ENCODE measurements at regions not wholly inside any gene's neighbourhood (a gene's known extent, or its start where the extent isn't known, plus 50 kb on each side); places are given as distances from the start of the nearest gene placed in this dataset.

DNA sequence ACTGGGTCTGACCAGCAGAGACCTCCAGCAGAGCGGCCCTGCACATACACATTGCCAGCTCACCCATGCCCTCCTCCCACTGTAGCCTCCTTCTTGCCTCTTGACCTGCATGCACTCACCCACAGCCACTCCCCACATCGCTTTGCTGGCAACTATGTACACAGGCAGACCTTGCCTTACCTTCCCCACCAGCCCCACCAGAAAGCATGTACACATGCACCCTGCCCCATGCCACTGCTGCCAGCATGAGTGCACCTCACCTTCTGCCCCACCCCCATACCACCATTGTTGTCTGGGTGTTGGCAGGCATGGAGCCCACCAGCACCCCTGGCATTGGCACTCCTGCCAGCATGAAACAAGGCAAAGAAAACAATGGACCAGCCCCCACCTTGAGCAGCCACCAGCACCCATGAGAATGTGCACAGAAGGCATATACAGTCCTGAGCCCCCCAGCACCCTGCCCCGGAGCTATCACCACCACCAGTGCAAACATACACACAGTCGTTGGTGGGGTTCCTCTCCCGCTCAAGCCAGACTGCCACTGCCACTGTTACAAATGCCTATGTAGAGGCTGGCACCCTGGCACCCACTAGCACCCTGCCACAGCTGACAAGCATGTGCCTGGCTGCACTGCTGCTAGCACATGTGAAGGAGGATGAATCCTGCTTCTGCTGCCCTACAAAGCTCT is 171.4 kb upstream of the NR4A3 start:
- no peak overlapping the region for H3K27ac ChIP-seq (ENCODE audit: low read depth, low read length, poor library complexity, severe bottlenecking)
- TF ChIP-seq EZH2 (IDR thresholded peaks at IDR 0.05; ENCODE audit: borderline replicate concordance, low read depth, low read length, poor library complexity, severe bottlenecking): no peak
- TF ChIP-seq, protein P1, sequence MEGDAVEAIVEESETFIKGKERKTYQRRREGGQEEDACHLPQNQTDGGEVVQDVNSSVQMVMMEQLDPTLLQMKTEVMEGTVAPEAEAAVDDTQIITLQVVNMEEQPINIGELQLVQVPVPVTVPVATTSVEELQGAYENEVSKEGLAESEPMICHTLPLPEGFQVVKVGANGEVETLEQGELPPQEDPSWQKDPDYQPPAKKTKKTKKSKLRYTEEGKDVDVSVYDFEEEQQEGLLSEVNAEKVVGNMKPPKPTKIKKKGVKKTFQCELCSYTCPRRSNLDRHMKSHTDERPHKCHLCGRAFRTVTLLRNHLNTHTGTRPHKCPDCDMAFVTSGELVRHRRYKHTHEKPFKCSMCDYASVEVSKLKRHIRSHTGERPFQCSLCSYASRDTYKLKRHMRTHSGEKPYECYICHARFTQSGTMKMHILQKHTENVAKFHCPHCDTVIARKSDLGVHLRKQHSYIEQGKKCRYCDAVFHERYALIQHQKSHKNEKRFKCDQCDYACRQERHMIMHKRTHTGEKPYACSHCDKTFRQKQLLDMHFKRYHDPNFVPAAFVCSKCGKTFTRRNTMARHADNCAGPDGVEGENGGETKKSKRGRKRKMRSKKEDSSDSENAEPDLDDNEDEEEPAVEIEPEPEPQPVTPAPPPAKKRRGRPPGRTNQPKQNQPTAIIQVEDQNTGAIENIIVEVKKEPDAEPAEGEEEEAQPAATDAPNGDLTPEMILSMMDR (conservative IDR thresholded peaks at IDR 0.05; ENCODE audit: low read depth, low read length): no peak
- H3K4me3 ChIP-seq (ENCODE audit: low read depth, low read length, poor library complexity, severe bottlenecking): no peak overlapping the region
- no TSS peak for BruUV-seq (replicated peaks)
- H3K4me1 ChIP-seq (ENCODE audit: insufficient read depth, low read length, poor library complexity, severe bottlenecking): no peaks in the 10 kb centered on the region
- intact Hi-C loops (cut with micrococcal nuclease; ENCODE audit: unreplicated experiment): no loop called here
- no peaks in the 10 kb centered on the region for H3K9me3 ChIP-seq (ENCODE audit: low read depth, low read length, poor library complexity, severe bottlenecking)
- ChIA-PET CTCF (no interaction called here), POLR2A (ENCODE audit: low non-redundant PET) (no interaction called here)
- DNase-seq (ENCODE audit: low spot score): no peak
- H3K27me3 ChIP-seq (replicated peaks; ENCODE audit: insufficient read depth, low read depth, low read length, poor library complexity): no peaks in the 10 kb centered on the region
- H3K36me3 ChIP-seq (ENCODE audit: insufficient read depth, low read length, poor library complexity, severe bottlenecking): no peaks in the 10 kb centered on the region

DNA sequence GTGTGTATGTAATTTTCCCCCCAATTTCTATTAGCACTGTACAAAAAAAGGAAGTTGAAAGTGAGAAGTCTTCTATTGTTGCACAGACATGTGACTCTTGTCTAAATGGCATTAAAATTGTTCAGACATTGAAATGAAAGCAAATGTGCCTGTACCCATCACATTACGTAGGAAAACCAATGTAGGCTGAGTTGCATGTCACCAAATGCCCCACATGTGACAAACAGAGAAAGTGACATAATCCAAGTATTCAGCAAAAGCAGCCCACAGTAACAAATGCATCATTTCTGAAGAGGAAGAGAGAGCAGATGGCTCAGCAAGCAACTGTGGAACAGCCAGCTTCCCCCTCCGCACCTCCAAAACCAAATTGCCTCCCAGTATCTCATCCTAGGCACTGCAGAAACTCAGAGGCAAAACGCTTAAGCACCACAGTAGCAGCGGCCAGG is 161.5 kb upstream of the NR4A3 start:
- BruUV-seq (replicated peaks): no TSS peak
- TF ChIP-seq, protein P1 (conservative IDR thresholded peaks at IDR 0.05; ENCODE audit: low read depth, low read length): no peak
- TF ChIP-seq EZH2 (IDR thresholded peaks at IDR 0.05; ENCODE audit: borderline replicate concordance, low read depth, low read length, poor library complexity, severe bottlenecking): no peak
- Histone ChIP-seq H3K4me1 (ENCODE audit: insufficient read depth, low read length, poor library complexity, severe bottlenecking) (no peaks in the 10 kb centered on the region), H3K9me3 (ENCODE audit: low read depth, low read length, poor library complexity, severe bottlenecking) (no peaks in the 10 kb centered on the region), H3K27ac (ENCODE audit: low read depth, low read length, poor library complexity, severe bottlenecking) (no peak overlapping the region), H3K27me3 (replicated peaks; ENCODE audit: insufficient read depth, low read depth, low read length, poor library complexity) (no peaks in the 10 kb centered on the region), H3K36me3 (ENCODE audit: insufficient read depth, low read length, poor library complexity, severe bottlenecking) (no peaks in the 10 kb centered on the region), H3K4me3 (ENCODE audit: low read depth, low read length, poor library complexity, severe bottlenecking) (no peak overlapping the region)
- DNase-seq (ENCODE audit: low spot score): no peak
- ChIA-PET CTCF (no interaction called here), POLR2A (ENCODE audit: low non-redundant PET) (no interaction called here)
- intact Hi-C loops (cut with micrococcal nuclease; ENCODE audit: unreplicated experiment): no loop called here

DNA sequence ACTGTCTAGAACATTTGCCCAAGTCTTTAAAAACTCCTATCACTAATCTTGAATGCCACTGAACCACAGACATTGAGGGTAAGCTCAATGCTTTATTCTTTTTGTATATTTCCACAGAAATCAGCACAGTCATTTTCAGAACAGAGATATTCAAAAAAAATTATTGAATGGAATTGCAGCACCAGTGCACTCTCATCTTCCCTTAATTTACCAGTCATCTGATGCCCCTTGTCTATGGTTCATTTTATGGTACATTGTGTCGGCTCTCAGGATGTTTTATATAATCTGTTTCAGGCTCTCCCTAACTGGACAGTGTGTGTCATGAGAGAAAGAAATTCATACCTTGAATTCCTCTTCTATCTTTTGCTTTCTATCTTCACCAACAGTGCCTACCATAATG is 158.4 kb upstream of the NR4A3 start:
- CTCF ChIA-PET: no interaction called here
- BruUV-seq (replicated peaks): no TSS peak

DNA sequence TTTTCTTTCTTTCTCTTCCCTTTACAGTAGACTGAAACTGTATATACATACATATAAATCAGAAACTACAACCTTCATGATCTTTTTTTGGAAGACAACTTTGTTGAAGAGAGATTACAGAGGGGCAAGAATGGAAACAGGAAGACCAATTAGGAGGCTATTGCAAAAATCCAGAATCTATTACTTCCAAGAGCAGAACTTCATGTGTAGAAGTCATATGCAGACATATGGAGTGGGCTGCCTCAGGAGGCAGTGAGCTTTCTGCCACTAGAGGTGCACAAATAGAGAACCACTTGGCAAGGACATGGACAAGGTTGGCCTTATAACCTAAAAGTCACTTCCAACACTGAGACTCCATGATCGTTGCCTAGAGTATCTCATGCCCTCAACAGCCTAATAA is 157.8 kb upstream of the NR4A3 start:
- no peaks in the 10 kb centered on the region for H3K36me3 ChIP-seq (ENCODE audit: insufficient read depth, low read length, poor library complexity, severe bottlenecking)
- DNase-seq (ENCODE audit: low spot score): no peak
- ChIA-PET CTCF (no interaction called here), POLR2A (ENCODE audit: low non-redundant PET) (no interaction called here)
- TF ChIP-seq, protein P1 (conservative IDR thresholded peaks at IDR 0.05; ENCODE audit: low read depth, low read length): 0 out of 2 replicates have a peak, but pooled peaks have one; percentile 19
- TF ChIP-seq EZH2 (IDR thresholded peaks at IDR 0.05; ENCODE audit: borderline replicate concordance, low read depth, low read length, poor library complexity, severe bottlenecking): no peak
- H3K27ac ChIP-seq (ENCODE audit: low read depth, low read length, poor library complexity, severe bottlenecking): no peak overlapping the region
- intact Hi-C loops (cut with micrococcal nuclease; ENCODE audit: unreplicated experiment): no loop called here
- no peak overlapping the region for H3K4me3 ChIP-seq (ENCODE audit: low read depth, low read length, poor library complexity, severe bottlenecking)
- H3K4me1 ChIP-seq (ENCODE audit: insufficient read depth, low read length, poor library complexity, severe bottlenecking): no peaks in the 10 kb centered on the region
- no peaks in the 10 kb centered on the region for H3K27me3 ChIP-seq (replicated peaks; ENCODE audit: insufficient read depth, low read depth, low read length, poor library complexity)
- no TSS peak for BruUV-seq (replicated peaks)
- H3K9me3 ChIP-seq (ENCODE audit: low read depth, low read length, poor library complexity, severe bottlenecking): no peaks in the 10 kb centered on the region

More for the DNA sequence above, 158.4 kb upstream of the NR4A3 start:
- Histone ChIP-seq H3K4me3 (ENCODE audit: low read depth, low read length, poor library complexity, severe bottlenecking) (no peak overlapping the region), H3K27me3 (replicated peaks; ENCODE audit: insufficient read depth, low read depth, low read length, poor library complexity) (no peaks in the 10 kb centered on the region), H3K36me3 (ENCODE audit: insufficient read depth, low read length, poor library complexity, severe bottlenecking) (no peaks in the 10 kb centered on the region), H3K4me1 (ENCODE audit: insufficient read depth, low read length, poor library complexity, severe bottlenecking) (no peaks in the 10 kb centered on the region), H3K27ac (ENCODE audit: low read depth, low read length, poor library complexity, severe bottlenecking) (no peak overlapping the region), H3K9me3 (ENCODE audit: low read depth, low read length, poor library complexity, severe bottlenecking) (no peaks in the 10 kb centered on the region)
- POLR2A ChIA-PET (ENCODE audit: low non-redundant PET): no interaction called here
- TF ChIP-seq EZH2 (IDR thresholded peaks at IDR 0.05; ENCODE audit: borderline replicate concordance, low read depth, low read length, poor library complexity, severe bottlenecking): no peak
- intact Hi-C loops (cut with micrococcal nuclease; ENCODE audit: unreplicated experiment): no loop called here
- no peak for DNase-seq (ENCODE audit: low spot score)

Measured in A673 (cell line).